ENCODE measurements at regions not wholly inside any gene's neighbourhood (a gene's known extent, or its start where the extent isn't known, plus 50 kb on each side); places are given as distances from the start of the nearest gene placed in this dataset.
A peak's percentile ranks its signal among the peaks of the same experiment; 100 is the strongest.

DNA sequence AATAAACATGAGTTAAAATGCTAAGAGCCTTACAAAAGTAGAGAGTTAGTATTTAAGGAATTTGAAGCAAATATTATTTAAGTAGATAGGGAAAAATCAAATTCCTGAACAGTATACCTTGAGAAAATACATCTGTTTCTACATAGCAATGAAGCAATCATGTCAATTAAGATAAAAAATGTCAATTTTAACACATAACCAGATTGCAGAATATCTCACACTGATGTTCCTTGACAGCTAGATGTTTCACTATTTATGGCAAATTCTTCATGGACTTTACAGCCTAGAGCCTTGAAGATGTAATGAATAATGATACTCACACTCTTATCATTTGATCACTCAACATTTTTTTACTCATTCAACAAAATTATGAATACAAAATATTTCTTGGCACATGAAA, 708.2 kb upstream of the PTPRD start:
- no peak for DNase-seq

DNA sequence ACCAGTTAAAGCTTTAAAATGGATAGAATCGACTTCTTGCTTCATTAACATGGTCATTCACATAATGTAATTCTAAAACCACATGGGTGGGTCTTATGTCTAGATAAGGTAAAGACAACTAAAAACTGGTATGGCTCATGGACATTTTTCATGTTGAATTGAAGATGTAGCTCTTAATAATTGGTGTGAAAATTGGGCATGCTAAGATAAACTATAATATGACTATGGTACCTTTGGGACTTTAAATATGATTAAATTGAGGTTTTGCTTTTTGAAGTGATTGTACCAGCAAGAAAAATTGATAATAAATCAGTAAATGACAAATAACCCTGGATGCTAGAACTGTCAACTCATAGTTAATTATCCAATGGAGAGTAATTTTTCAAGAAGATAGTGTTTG, 710.7 kb upstream of the PTPRD start:
- DNase-seq, result no peak

- no peak for DNase-seq
Observed at GRCh38 chr9:11326231-11326630, 713.4 kb upstream of the PTPRD start.

DNA sequence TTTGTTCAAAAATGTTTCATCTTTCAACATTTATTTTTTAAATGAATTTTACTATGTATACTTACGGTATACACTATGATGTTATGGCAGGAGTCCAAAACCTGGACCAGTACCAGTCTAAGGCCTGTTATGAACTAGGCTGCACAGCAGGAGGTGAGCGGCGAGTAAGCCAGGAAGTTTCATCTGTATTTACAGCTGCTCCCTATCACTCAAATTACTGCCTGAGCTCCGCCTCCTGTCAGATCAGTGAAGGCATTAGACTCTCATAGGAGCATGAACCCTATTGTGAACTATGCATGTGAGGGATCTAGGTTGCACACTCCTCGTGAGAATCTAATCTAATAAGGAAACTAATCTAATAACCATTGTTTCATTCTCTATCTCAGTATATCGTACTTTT, 715.5 kb upstream of the PTPRD start:
- no peak for DNase-seq

DNA sequence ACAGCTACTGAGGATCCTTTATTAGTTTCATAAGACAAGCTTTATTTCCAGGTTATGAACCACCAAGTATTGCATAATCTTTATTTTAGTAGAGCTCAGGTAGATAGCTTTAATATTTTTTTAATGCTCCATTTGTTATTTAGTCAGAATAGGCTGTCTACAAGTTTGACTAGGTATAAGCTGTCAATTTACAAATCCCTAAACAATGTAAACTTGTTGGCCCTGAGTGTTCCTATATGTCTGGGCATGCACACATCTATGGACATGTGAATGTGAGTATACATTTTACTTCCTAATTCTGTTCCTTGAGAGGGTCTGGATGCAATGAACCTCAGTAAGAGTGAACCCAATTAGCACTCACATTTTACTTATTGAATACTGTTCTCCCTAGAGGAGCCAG, 722.2 kb upstream of the PTPRD start:
- no peak for DNase-seq

- no peak for DNase-seq
Observed at GRCh38 chr9:11338130-11338529, 725.3 kb upstream of the PTPRD start.

DNA sequence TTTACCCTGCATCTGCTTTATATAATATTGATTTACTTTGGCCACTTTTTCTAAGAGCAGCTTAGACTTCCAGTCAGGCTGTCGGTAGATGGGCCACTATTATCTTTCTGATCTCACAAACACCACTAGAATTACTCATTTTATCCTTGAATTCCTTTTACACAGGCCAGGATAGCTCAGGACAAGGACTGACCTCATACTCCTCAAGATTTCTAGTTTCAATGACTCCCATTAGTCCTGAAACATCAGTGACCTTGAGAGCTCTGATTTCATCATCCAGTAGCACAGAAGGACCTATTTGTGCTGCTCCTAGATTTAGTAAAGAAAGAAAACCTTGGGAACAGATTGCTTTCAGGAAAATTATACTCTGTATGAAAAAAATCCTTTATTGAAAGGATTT, 727.9 kb upstream of the PTPRD start:
- no peak for DNase-seq

DNA sequence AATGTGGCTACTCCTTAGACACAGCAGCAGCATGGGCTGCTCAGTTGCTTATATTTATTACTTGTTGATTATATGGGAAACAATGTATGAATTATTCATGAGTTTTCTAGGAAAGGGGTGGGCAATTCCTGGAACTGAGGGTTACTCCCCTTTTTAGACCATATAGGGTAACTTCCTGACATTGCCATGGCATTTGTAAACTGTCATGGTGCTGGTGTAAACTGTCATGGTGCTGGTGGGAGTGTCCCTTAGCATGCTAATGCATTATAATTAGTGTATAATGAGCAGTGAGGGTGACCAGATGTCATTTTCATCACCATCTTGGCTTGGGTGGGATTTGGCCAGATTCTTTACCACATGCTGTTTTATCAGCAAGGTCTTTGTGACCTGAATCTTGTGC, 734.6 kb upstream of the PTPRD start:
- no peak for DNase-seq

DNA sequence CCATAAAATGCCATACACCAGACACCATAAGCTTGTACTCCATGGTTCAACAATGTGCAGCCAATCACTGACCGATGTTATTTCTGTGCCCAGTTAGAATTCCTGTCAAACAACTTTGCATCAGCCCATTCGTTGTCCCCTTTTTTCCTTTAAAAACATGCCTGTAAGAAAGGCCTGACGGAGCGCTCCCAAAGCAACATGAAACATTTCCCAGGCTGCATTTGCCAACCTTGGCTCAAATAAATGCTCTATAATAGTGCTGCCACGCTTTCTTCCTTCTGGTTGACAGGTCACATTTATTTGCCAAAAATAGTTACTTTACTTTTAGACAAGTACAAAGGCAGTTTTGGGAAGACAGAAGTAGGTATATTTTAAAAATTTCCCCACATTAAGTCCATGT, 735.6 kb upstream of the PTPRD start:
- DNase-seq, result no peak

- no peak for DNase-seq
Observed at GRCh38 chr9:11349187-11349586, 736.4 kb upstream of the PTPRD start.

GRCh38 chr9:11352612-11353011, 739.8 kb upstream of the PTPRD start:
- no peak for DNase-seq

GRCh38 chr9:11356067-11356466, 743.3 kb upstream of the PTPRD start:
- DNase-seq, result no peak

DNA sequence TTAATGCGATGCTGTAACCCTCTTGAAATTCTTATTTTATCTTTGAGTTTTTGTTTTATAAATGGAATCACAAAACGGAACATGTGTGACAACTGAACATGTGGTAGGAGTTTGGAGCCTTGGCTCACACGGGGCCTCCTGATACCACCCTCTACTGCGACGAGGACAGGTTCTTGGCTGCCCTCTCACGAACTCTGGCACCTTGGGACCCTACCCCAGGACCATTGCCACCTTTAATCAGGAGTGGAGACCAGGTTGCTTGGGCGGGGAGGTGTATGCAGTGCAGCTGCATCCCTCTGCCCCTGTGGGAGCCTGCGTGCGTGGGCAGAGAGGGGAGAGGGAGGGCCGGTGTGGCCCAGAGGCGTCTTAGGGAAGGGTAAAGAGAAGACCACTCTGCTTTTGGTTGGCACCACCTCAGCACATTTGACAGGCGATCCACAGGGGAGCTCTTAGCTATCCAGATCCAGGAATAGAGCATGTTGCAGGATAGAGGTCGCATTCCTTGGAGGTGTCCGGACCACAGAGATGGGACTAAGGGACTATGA, 753.9 kb upstream of the PTPRD start:
- DNase-seq, result no peak

DNA sequence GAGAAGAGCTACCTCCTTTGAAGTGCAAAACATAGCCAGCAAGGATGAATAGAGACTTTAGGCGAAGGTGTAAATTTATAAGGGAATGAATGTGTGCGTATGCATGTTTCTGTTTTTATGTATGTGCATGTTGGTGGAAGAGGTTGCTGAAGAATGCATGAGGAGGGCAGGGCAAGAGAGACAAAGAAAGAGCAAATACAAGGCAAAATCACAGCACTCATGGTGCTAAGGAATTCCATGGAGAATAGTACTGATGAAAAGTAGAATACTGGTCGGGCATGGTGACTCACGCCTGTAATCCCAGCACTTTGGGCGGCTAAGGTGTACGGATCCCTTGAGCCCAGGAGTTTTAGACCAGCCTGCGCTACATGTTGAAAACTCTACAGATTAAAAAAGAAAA, 762.1 kb upstream of the PTPRD start:
- no peak for DNase-seq

DNA sequence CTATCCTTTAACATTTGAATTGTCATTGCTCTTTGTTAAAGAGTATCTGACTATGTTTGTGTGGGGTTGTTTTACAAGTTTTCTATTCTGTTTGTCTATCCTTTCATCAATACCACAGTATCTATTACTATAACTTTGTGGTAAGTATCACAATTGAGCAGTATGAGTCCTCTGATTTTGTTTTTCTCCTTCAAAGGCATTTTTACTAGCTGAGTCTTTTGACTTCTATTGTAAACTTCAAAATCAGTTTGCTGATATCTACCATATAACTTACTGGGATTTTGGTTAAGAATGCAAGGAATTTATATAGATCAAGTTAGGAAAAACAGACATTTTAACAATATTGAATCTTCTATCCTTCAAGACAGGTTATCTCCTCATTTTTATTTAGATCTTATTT, 789.8 kb upstream of the PTPRD start:
- no peak for DNase-seq

DNA sequence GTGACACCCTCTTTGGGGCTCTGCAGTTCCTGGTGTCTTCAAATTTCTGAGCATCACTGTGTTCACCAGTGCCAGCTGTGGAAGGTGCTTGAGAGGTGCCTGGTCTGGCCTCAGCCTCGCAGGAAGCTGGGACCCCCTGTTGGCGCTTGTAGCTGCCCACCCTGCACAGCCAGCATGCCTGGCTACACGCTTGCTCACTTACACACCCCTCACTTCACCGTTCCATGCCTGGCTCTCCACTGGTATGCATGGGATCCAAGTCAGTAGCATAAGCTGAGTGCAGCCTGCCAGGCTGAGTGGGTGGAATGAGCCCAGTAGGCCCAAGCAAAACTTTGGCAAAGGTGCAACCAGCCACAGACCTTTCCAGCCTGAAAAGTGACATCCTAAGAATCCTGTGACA, 801.4 kb upstream of the PTPRD start:
- DNase-seq, result no peak

- peak in 1 of 2 donors; percentile 13 for DNase-seq
Observed at GRCh38 chr9:11417782-11418181, 805.0 kb upstream of the PTPRD start.

GRCh38 chr9:11431490-11431889, 818.7 kb upstream of the PTPRD start:
- DNase-seq, result no peak

- DNase-seq, result no peak
Observed at GRCh38 chr9:11432361-11432760, 819.6 kb upstream of the PTPRD start.

DNA sequence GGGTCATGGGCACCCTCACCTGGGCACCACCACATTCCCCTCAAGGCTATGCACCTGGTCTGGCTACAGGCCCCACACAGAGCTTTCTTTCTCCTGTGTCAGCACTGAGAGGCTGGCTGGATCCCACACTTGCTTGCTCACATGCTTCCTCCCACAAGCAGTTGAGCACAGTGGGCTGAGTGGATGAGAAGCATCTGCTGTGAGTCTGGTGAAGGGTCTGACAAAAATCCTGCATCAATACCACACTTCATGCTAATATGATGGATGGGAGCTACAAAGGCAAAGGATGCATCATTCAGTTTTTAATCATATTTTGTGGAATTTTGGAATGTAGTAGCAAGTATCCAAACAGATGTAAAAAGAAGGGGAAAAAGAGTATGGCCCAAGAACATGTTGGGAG, 830.8 kb upstream of the PTPRD start:
- DNase-seq, result no peak

GRCh38 chr9:11457825-11458790, 845.3 kb upstream of the PTPRD start:
- DNase-seq, result no peak

- DNase-seq, result no peak
Observed at GRCh38 chr9:11469745-11470144, 856.9 kb upstream of the PTPRD start.

GRCh38 chr9:11471321-11471720, 858.5 kb upstream of the PTPRD start:
- no peak for DNase-seq

DNA sequence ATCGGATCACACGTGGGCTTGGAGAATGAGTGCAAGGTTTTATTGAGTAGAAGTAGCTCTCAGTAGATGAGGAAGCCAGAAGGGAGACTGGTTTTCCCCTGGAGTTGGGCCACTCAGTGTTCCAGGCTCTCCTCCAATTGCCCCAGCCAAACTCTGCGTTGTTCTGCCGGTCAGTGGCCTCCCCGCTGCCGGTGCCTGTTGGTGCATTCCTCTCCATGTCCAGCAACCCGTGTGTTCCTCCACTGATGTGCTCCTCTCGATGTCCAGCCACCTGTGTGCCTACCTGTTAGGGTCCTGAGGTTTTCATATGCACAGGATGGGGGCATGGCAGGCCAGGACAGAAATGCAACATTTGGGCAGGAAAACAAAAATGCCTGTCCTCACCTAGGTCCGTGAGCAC, 888.0 kb upstream of the PTPRD start:
- no peak for DNase-seq
